Panc1 (cell line): ENCODE measurements at regions not wholly inside any gene's neighbourhood (a gene's known extent, or its start where the extent isn't known, plus 50 kb on each side); places are given as distances from the start of the nearest gene placed in this dataset.

Experiments
- ATAC-seq: fragments of 200-7000 bp; cut with Tn5 transposase; 2 replicates; pipeline ENCODE4 v1.9.1; 2020; ENCODE audit warnings: mild to moderate bottlenecking, moderate library complexity
- BruUV-seq: library from RNA; stranded (reverse); fragments of 400-500 nt; replicated peaks from 2 replicates; lab custom pipeline; 2021; lab: Mats Ljungman, UMichigan
- CTCF ChIA-PET: fragments of 300-600 bp; sonication (Branson Sonifier 250); formaldehyde crosslinking; loops from one replicate; lab custom pipeline; 2022; ENCODE audit warnings: antibody characterized with exemption; lab: Charles Lee
- POLR2A ChIA-PET: fragments of 300-600 bp; sonication (Branson Sonifier 250); formaldehyde crosslinking; loops from one replicate; lab custom pipeline; 2022; ENCODE audit warnings: antibody characterized with exemption; lab: Charles Lee
- DNase-seq: peaks from one replicate; pipeline ENCODE4 v3.0.0-alpha.2; 2010; ENCODE audit warnings: low read depth, low spot score
- H3K27ac ChIP-seq: 2 replicates; pipeline ENCODE4 v1.5.1; 2011; ENCODE audit warnings: mild to moderate bottlenecking, low read length, inconsistent platforms
- H3K27me3 ChIP-seq: fragments of 200-500 bp; sonication (Bioruptor generic); 2 replicates; pipeline ENCODE4 v1.6.0; 2014; ENCODE audit warnings: low read length, inconsistent platforms; ENCODE audit not compliant: control insufficient read depth, insufficient read depth
- H3K36me3 ChIP-seq: fragments of 200-500 bp; sonication (Bioruptor generic); 2 replicates; pipeline ENCODE4 v1.5.1; 2014; ENCODE audit warnings: inconsistent platforms, mild to moderate bottlenecking, low read length, moderate library complexity; ENCODE audit not compliant: control insufficient read depth, insufficient read depth
- H3K4me1 ChIP-seq: 2 replicates; pipeline ENCODE4 v1.5.1; 2011; ENCODE audit warnings: inconsistent platforms, mild to moderate bottlenecking, low read length, moderate library complexity; ENCODE audit not compliant: control insufficient read depth, insufficient read depth
- H3K4me3 ChIP-seq, 2 experiments: 2 replicates each; pipeline ENCODE4 v1.5.1; 2011 to 2012; ENCODE audit warnings: low read depth in 2 of 2, low read length in 2 of 2, mild to moderate bottlenecking in 2 of 2, inconsistent platforms in 1 of 2, moderate library complexity in 1 of 2
- H3K9me3 ChIP-seq: fragments of 200-500 bp; sonication (Bioruptor generic); 2 replicates; pipeline ENCODE4 v1.5.1; 2014; ENCODE audit warnings: low read depth, mild to moderate bottlenecking, inconsistent platforms, low read length, moderate library complexity; ENCODE audit not compliant: control insufficient read depth, insufficient read depth
- CTCF ChIP-seq: fragments of 450-650 bp; IDR thresholded peaks from 2 replicates; pipeline ENCODE4 v1.5.1; 2017; ENCODE audit warnings: mild to moderate bottlenecking
- POLR2AphosphoS5 ChIP-seq: IDR thresholded peaks from 2 replicates; pipeline ENCODE4 v1.6.1; 2012; ENCODE audit warnings: mild to moderate bottlenecking, low read depth, low read length, moderate library complexity
- SIN3A ChIP-seq: IDR thresholded peaks from 2 replicates; pipeline ENCODE4 v1.6.1; 2012; ENCODE audit warnings: low read depth, mild to moderate bottlenecking, low read length, moderate library complexity, borderline replicate concordance; ENCODE audit not compliant: insufficient read depth
- TCF7L2 ChIP-seq: IDR thresholded peaks from 2 replicates; pipeline ENCODE4 v1.6.1; 2011; ENCODE audit warnings: mild to moderate bottlenecking, low read depth, low read length, inconsistent platforms
- in situ Hi-C: cut with HindIII; loops from 2 replicates; pipeline ENCODE4 v1.10.0; 2016; ENCODE audit warnings: low sequenced_read_pairs, low pct_unique_long_range_greater_than_20kb
- intact Hi-C: fragments of 100-400 bp; cut with micrococcal nuclease; formaldehyde crosslinking; loops from one replicate; pipeline ENCODE4 v1.10.0; 2022; ENCODE audit not compliant: unreplicated experiment
- TF ChIP-seq, protein P1 (sequence below), 2 experiments: IDR thresholded peaks; 2 replicates each; pipeline ENCODE4 v1.6.1; 2011 to 2012; ENCODE audit warnings: low read depth in 2 of 2, control low read depth in 1 of 2, low read length in 1 of 2, mild to moderate bottlenecking in 1 of 2, moderate library complexity in 1 of 2; ENCODE audit not compliant: insufficient read depth in 1 of 2

GRCh38 chr18:2009942-2010697 lies 561.2 kb downstream of the METTL4 start:
- H3K9me3 ChIP-seq = no peaks in the 10 kb centered on the region
- no peaks in the 10 kb centered on the region for H3K36me3 ChIP-seq
- DNase-seq = no peak
- no TSS peak for BruUV-seq
- H3K27ac ChIP-seq = no peak overlapping the region
- in situ Hi-C loops (no loop called here), intact Hi-C loops (no loop called here)
- ChIA-PET CTCF (interaction anchor here (0.7 kb wide), 1 partner anchor 50 kb away, joined by 3 read pairs; no protein-coding TSS in a partner anchor), POLR2A (no interaction called here)
- no peaks in the 10 kb centered on the region for H3K4me1 ChIP-seq
- no peak overlapping the region for H3K4me3 ChIP-seq
- H3K27me3 ChIP-seq = no peaks in the 10 kb centered on the region
- TF ChIP-seq POLR2AphosphoS5 (no peak), TCF7L2 (no peak), SIN3A (no peak), CTCF (no peak)
- TF ChIP-seq, protein P1, sequence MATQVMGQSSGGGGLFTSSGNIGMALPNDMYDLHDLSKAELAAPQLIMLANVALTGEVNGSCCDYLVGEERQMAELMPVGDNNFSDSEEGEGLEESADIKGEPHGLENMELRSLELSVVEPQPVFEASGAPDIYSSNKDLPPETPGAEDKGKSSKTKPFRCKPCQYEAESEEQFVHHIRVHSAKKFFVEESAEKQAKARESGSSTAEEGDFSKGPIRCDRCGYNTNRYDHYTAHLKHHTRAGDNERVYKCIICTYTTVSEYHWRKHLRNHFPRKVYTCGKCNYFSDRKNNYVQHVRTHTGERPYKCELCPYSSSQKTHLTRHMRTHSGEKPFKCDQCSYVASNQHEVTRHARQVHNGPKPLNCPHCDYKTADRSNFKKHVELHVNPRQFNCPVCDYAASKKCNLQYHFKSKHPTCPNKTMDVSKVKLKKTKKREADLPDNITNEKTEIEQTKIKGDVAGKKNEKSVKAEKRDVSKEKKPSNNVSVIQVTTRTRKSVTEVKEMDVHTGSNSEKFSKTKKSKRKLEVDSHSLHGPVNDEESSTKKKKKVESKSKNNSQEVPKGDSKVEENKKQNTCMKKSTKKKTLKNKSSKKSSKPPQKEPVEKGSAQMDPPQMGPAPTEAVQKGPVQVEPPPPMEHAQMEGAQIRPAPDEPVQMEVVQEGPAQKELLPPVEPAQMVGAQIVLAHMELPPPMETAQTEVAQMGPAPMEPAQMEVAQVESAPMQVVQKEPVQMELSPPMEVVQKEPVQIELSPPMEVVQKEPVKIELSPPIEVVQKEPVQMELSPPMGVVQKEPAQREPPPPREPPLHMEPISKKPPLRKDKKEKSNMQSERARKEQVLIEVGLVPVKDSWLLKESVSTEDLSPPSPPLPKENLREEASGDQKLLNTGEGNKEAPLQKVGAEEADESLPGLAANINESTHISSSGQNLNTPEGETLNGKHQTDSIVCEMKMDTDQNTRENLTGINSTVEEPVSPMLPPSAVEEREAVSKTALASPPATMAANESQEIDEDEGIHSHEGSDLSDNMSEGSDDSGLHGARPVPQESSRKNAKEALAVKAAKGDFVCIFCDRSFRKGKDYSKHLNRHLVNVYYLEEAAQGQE (IDR thresholded peaks at IDR 0.05; ENCODE audit: insufficient read depth in 1 of 2, low read depth in 2 of 2, low read length in 1 of 2) = no peak
- ATAC-seq = no peak

DNA sequence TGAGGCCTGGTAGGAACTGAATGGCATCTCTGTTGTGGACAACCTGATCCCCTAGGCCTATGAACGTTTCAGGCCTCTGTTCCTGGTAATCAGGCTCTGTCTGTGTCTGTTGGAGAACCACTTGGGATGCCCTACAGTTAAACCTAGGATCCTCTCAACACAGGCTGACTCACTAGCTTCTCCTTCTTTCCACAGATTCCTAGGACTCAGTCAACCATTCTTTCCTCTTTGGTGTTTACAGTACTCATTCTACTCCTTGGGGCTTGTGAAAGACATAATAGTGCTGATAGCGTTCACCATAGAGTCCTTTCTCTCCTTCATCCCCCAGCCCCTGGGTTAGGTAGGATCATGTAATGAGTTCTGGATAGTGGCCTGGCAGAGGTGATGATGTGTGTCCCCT lies 544.3 kb downstream of the METTL4 start:
- ChIA-PET CTCF (no interaction called here), POLR2A (no interaction called here)
- no peak for DNase-seq
- intact Hi-C loops (no loop called here), in situ Hi-C loops (no loop called here)
- Histone ChIP-seq H3K4me1 (no peaks in the 10 kb centered on the region), H3K27me3 (no peaks in the 10 kb centered on the region), H3K36me3 (no peaks in the 10 kb centered on the region), H3K27ac (no peak overlapping the region), H3K9me3 (no peaks in the 10 kb centered on the region), H3K4me3 (no peak overlapping the region)
- TF ChIP-seq SIN3A = no peak
- no peak for TF ChIP-seq CTCF
- no peak for TF ChIP-seq TCF7L2
- TF ChIP-seq, protein P1 (IDR thresholded peaks at IDR 0.05; ENCODE audit: insufficient read depth in 1 of 2, low read depth in 2 of 2, low read length in 1 of 2) = no peak
- TF ChIP-seq POLR2AphosphoS5 = no peak
- BruUV-seq = no TSS peak
- no peak for ATAC-seq
